A549 (cell line): ENCODE measurements at regions not wholly inside any gene's neighbourhood (a gene's known extent, or its start where the extent isn't known, plus 50 kb on each side); places are given as distances from the start of the nearest gene placed in this dataset.

Experiments
- CHD4 ChIP-seq: fragments of 200-600 bp; sonication (generic); IDR thresholded peaks from 2 replicates; pipeline ENCODE4 v1.6.1; 2016; ENCODE audit warnings: antibody characterized with exemption, mild to moderate bottlenecking, borderline replicate concordance
- MYC ChIP-seq: IDR thresholded peaks from 2 replicates; pipeline ENCODE4 v1.6.1; 2012; ENCODE audit warnings: mild to moderate bottlenecking, inconsistent platforms, low read length, improper control_type of control experiment, borderline replicate concordance
- RCOR1 ChIP-seq: fragments of 150-350 bp; IDR thresholded peaks from 2 replicates; pipeline ENCODE4 v1.6.1; 2014; ENCODE audit warnings: antibody characterized with exemption, low read length, low read depth
- TF ChIP-seq, protein P1 (sequence below): fragments of >200 bp; sonication (Bioruptor Twin); formaldehyde crosslinking; IDR thresholded peaks from 3 replicates; pipeline ENCODE4 v1.5.1; 2016

GRCh38 chr10:126734967-126735366 is 64.5 kb upstream of the C10orf90 start:
- TF ChIP-seq, protein P1, sequence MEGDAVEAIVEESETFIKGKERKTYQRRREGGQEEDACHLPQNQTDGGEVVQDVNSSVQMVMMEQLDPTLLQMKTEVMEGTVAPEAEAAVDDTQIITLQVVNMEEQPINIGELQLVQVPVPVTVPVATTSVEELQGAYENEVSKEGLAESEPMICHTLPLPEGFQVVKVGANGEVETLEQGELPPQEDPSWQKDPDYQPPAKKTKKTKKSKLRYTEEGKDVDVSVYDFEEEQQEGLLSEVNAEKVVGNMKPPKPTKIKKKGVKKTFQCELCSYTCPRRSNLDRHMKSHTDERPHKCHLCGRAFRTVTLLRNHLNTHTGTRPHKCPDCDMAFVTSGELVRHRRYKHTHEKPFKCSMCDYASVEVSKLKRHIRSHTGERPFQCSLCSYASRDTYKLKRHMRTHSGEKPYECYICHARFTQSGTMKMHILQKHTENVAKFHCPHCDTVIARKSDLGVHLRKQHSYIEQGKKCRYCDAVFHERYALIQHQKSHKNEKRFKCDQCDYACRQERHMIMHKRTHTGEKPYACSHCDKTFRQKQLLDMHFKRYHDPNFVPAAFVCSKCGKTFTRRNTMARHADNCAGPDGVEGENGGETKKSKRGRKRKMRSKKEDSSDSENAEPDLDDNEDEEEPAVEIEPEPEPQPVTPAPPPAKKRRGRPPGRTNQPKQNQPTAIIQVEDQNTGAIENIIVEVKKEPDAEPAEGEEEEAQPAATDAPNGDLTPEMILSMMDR: no peak
- TF ChIP-seq RCOR1 (no peak), MYC (no peak), CHD4 (no peak)
